ENCODE measurements at regions not wholly inside any gene's neighbourhood (a gene's known extent, or its start where the extent isn't known, plus 50 kb on each side); places are given as distances from the start of the nearest gene placed in this dataset.

DNA sequence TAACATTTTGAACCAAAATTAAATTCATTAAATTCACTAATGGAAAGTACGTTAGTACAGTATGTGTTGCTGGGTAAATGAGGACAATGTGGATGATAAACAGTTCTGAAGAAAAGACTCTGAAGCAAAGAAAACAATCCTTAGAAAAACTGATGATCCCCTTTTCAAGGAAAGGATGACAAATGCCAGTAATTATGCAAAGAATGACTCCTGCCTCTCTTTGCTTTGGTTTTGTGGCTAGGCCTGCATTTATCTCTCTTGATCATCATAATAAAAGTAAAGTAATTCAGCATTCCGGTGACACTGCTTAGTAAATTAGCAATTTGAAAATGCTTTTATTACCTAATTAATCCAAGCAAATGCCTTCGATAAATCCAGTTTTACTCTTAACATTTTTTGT lies 652.2 kb upstream of the DIPK2B start:
- ATAC-seq: peak; percentile 26 to 28

- ATAC-seq: peak; percentile 69 to 70
Observed at GRCh38 chrX:45851434-45851991, 650.8 kb upstream of the DIPK2B start.

GRCh38 chrX:45850775-45851433 lies 650.2 kb upstream of the DIPK2B start:
- peak; percentile 10 to 12 for ATAC-seq

DNA sequence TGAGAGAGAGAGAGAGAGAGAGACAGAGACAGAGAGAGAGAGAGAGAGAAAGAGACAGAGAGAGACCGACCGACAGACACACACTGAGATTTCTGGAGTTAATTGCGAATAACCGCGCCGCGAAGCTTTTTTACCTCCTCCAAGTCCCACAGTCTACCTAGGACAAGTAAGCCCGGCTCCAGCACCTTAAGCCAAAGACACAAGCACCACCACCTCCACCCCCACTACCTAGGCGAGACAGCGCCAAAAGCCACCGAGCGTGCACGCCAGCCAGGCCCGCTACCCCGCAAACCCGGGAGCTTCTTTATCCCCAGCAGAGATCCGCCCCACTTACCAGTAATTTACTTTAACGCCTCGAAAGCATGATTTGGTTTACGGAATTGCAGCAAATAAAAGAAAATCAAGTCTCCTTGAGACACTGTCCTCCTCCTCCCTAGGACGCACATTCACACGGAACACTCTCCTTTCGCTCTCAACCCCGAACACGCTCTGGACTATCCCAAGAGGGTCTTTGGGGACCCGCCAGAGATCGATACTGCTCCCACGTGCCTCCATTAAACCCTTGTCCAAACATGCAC lies 649.6 kb upstream of the DIPK2B start:
- ATAC-seq: no peak

GRCh38 chrX:45849261-45849862 lies 648.7 kb upstream of the DIPK2B start:
- ATAC-seq: peak in 1 of 2 donors; percentile 17

GRCh38 chrX:45847961-45848360 lies 647.3 kb upstream of the DIPK2B start:
- ATAC-seq: no peak

DNA sequence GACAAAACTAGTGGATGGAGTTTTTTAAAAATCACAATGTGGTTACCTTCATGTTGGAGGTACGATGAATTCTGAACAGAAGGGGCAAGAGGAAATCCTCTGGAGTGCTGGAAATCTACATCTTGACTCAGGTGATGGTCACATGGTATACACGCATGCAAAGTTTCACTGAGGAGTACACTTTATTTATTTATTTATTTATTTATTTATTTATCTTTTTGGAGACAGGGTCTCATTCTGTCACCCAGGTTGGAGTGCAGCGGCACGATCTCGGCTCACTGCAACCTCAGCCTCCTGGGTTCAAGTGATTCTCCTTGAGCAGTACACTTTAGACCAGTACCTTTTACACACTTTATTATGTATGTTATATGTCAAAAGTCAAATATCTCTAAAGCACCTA lies 645.7 kb upstream of the DIPK2B start:
- no peak for ATAC-seq

DNA sequence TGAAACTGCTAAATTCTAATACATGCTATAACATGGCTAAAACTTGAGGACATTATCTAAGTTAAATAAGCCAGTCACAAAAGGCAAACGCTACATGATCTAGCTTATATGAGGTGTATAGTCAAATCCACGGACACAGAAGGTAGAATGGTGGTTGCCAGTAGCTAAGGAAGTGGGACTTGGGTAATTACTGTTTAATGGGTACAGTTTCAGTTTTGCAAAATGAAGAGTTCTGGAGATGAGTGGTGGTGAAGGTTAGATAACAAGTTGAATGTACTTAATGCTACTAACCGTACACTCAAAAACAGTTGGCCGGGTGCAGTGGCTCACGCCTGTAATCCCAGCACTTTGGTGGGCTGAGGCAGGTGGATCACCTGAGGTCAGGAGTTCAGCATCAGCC lies 644.5 kb upstream of the DIPK2B start:
- ATAC-seq: peak; percentile 49 to 66

GRCh38 chrX:45843518-45843917 lies 642.8 kb upstream of the DIPK2B start:
- no peak for ATAC-seq

DNA sequence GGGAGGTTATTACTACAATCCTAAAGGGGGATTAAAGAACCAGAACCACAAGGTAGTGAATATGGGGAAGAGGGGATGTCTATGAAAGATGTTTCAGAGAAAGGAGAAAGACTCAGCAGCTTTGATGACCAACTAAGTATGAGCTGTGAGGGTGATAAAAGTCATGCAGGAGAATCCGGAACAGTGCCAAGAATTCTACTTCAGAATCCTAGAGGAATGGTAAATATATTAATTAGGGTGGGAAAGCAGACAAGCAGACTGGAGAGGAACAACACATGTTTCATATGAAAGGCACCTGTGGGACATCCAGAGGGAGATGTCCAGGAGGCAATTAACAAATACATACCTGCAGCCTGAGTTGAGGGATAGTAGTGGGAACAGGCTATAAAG lies 642.2 kb upstream of the DIPK2B start:
- ATAC-seq: no peak

DNA sequence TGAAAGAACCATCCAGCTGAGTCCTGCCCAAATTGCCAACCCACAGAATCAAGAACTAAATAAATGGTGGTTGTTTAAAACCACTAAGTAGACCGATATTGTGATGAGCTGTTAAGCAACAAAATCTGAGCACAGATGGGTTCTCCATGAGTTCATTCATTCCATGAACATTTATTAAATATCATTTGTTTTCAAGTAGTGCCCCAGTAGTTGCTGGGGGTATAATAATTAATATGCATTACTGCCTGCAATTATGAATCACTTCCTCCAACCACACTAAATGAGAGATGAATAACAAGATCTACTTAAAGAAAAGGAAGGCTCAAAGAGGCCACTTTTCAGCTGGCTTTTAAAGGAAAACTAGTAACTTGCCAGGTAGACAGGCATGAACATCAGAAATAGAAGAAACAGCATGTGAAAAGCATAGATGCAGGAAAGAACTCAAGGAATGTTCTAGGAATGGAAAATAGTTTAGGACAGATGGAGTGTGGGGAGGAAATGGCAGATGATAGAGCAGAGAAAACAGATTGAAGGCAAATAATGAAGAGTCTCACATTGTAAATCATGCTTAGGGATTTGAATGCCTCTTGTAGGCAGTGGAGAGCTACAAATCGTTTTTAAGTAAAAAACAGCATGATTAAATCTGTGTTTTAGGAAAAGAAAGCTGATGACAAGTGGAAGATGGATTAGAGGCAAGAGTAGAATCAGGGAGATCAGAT lies 641.7 kb upstream of the DIPK2B start:
- peak; percentile 54 to 68 for ATAC-seq

DNA sequence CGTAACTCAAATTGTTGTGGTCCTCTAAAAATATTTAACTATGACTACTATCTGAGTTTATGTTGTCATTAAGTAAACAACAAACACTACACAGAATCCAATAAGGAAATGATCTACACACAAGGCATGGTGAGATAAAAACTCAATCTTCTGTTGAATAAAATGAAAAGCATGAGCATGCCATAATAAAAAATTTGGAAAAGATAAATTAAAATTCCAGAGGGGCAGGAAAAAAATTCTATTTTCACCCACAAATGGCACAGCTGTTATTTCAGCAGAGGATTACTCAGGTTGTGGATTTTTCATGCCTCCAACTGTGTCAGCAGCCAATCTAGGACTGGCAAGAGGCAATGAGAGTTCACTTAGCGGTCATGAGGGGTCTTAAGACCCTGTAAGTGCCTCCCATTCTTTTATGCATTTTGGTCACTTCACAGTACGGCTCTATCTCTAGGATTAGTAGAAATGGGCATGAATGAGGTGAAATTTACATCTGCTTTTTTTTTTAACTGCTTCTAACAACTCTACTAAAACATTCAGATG lies 639.8 kb upstream of the DIPK2B start:
- no peak for ATAC-seq

DNA sequence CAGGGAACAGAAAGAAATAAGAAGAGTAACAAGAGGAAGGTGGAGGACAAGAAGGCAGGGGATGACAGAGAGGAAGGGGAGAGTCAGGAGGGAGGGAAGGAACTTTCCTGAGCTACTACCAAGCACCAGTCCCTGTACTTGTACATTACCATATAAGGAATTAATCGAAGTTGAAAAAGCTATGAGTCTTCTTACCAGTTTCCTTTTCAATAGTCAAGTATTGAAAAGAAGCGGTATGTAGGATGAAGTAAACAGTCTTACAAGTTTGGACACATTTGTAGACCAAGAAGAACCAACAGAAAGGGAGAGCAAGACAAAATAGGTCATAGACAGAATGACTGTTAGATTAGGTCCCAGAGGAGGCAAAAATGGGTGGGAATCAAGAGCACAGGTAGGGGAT lies 629.7 kb upstream of the DIPK2B start:
- peak in 1 of 2 donors; percentile 65 for ATAC-seq

DNA sequence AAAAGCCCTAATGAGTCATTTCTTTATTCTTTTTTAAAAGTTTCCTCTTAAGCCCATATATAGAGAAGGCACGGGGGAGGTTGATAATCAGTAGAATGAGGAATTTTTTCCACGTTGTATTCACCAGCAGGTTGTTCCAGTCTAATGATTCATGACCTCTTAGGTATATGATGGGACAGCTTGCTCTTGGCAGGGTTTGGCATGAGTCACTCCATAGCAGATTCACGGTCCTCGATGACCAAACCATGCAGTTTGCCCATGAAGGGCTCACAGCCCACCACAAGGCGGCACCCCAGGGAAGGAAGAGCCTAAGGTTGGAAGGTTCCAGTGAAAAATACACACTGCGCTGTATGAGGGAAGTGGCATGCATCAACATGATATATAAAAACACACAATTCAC lies 623.8 kb upstream of the DIPK2B start:
- ATAC-seq: peak; percentile 97 to 98

- no peak for ATAC-seq
Observed at GRCh38 chrX:45823536-45823935, 622.9 kb upstream of the DIPK2B start.

- ATAC-seq: no peak
Observed at GRCh38 chrX:45822124-45822523, 621.4 kb upstream of the DIPK2B start.

DNA sequence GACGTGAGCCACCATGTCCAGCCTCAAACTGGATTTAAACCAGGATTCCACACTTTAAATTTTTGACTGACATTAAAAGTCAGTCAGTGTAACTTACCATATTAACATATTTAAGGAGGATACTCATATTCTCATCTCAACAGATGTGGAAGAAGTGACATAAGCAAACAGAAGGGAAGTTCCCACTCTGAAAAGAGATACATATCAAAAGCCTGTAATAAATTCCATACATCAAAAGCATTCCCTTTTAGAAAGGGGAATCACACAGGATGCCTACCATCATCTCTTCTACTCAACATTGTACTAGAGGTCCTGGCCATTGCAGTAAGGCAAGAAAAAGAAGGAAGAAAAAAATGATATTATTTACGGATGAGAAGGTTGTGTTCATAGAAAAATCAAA lies 618.2 kb upstream of the DIPK2B start:
- peak in 1 of 2 donors; percentile 38 for ATAC-seq

GRCh38 chrX:45815441-45815840 lies 614.8 kb upstream of the DIPK2B start:
- no peak for ATAC-seq

DNA sequence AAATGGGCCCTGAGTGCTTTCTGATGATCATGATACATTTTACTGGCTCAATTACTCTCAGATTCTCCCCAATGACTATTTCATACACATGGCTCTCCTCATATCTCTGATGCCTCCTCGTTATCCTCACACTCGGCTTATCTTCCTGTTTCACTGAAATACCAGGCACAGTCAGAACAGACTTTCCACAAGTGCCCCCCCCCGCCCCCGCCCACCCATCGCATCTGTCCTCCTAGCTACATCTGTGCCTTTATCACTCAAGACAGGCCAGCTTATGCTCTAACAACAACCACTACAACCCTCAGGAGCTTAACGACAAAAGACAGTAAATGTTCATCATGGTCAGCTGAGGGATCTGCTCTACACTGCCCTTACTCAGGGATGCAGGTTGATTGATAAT lies 610.6 kb upstream of the DIPK2B start:
- ATAC-seq: peak in 1 of 2 donors; percentile 14

- peak; percentile 49 to 62 for ATAC-seq
Observed at GRCh38 chrX:45807572-45808425, 607.1 kb upstream of the DIPK2B start.

DNA sequence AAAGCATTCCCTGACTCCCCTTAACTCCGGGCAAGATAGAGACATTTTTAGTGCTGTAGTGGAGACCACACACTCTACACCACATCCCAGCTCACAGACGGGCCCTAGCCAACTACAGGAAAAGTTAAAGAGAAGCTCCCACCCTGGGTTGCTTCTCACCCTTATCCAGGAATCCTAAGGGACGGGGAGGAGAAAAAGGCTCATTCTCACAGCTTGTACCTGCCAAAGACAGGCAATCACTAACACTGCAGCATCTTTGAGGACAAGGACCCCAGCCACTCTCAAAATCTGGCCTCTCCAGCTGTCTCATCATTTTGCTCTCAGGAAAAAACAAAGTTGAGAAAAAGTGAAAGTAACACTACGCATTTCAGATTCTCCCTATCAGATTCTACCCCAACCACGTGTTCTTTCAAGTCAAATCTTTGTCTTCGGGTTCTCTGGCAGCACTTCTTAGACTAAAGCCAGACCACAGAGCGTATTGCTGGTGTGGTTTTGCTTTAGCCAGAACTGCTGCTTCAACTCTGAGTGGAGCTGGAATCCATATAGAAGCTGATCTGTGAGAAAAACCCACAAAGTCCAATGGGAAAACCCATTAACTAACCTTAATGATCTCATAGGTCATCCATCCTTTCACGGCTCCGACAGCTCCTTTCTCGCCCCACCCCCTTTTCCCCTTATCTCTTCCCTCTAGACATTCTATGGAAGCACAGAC lies 605.9 kb upstream of the DIPK2B start:
- ATAC-seq: peak; percentile 58 to 63
